Left ventricle myocardium inferior (tissue), 1 donor: ENCODE measurements at regions not wholly inside any gene's neighbourhood (a gene's known extent, or its start where the extent isn't known, plus 50 kb on each side); places are given as distances from the start of the nearest gene placed in this dataset.

Experiments used
- DNase-seq: peaks from one replicate; pipeline ENCODE4 v3.0.0-alpha.2; 2020
- H3K27ac ChIP-seq: fragments of 200-600 bp; replicated peaks from 2 replicates; pipeline ENCODE4 v1.8.0; 2021
- H3K27me3 ChIP-seq: fragments of 200-600 bp; 2 replicates; pipeline ENCODE4 v1.8.0; 2021; ENCODE audit warnings: low read depth
- H3K36me3 ChIP-seq: fragments of 200-600 bp; 2 replicates; pipeline ENCODE4 v1.8.0; 2021
- H3K4me1 ChIP-seq: fragments of 200-600 bp; 2 replicates; pipeline ENCODE4 v1.8.0; 2021
- H3K4me3 ChIP-seq: fragments of 200-600 bp; 2 replicates; pipeline ENCODE4 v1.8.0; 2021; ENCODE audit warnings: mild to moderate bottlenecking, moderate library complexity
- H3K9me3 ChIP-seq: fragments of 200-600 bp; replicated peaks from 2 replicates; pipeline ENCODE4 v1.8.0; 2021
- intact Hi-C: fragments of 100-400 bp; cut with micrococcal nuclease; formaldehyde crosslinking; loops from one replicate; pipeline ENCODE4 v1.11.0; 2022
- TF ChIP-seq, protein P1 (sequence below): fragments of 200-600 bp; IDR thresholded peaks from 2 replicates; pipeline ENCODE4 v1.8.0; 2021; ENCODE audit warnings: antibody characterized with exemption, mild to moderate bottlenecking, borderline replicate concordance
- donor health status: DM: no; HTN: yes; CAD: no; lungs with severe emphysema.

DNA sequence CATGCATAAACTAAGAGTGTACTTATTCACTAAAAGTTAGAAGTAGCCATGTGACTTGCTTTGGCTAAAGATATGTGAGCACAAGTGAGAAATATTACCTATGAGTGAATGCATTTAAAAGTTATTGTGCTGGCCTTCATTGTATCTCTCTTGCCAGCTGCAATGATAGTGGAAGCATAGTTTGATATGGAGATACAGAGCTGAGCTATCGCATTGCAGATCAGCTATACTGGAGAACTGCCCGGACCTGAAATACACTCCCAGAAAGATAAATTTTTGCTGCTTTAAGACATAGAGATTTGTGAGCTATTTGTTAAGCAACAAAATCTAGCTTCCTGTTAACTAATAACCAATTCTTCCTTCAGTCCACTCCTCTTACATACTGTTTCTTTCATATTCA lies 571.1 kb downstream of the CPS1 start:
- Histone ChIP-seq H3K27ac (no peak overlapping the region), H3K4me1 (no peaks in the 10 kb centered on the region), H3K9me3 (no peaks in the 10 kb centered on the region), H3K4me3 (no peak overlapping the region), H3K36me3 (no peaks in the 10 kb centered on the region), H3K27me3 (no peaks in the 10 kb centered on the region)
- TF ChIP-seq, protein P1, sequence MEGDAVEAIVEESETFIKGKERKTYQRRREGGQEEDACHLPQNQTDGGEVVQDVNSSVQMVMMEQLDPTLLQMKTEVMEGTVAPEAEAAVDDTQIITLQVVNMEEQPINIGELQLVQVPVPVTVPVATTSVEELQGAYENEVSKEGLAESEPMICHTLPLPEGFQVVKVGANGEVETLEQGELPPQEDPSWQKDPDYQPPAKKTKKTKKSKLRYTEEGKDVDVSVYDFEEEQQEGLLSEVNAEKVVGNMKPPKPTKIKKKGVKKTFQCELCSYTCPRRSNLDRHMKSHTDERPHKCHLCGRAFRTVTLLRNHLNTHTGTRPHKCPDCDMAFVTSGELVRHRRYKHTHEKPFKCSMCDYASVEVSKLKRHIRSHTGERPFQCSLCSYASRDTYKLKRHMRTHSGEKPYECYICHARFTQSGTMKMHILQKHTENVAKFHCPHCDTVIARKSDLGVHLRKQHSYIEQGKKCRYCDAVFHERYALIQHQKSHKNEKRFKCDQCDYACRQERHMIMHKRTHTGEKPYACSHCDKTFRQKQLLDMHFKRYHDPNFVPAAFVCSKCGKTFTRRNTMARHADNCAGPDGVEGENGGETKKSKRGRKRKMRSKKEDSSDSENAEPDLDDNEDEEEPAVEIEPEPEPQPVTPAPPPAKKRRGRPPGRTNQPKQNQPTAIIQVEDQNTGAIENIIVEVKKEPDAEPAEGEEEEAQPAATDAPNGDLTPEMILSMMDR = no peak
- intact Hi-C loops = no loop called here
- no peak for DNase-seq

DNA sequence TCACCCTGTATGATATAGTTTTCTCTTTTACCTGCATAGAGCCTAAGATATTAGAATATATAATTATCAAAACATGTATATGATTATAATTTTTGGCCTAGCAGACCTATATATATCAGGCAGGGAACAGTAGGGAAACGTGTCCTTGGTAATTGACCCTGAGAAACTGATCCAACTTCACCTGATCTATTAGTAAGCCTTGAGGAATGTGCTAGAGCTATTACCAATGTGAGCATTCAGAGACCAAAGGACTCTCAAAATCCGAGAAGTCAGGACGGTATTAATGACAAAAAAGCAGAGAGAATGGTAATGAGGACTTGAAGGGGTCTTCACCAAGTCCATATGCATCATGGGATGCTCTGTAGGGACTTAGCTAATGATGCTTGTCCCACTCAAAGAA lies 571.9 kb downstream of the CPS1 start:
- Histone ChIP-seq H3K9me3 (no peaks in the 10 kb centered on the region), H3K27me3 (no peaks in the 10 kb centered on the region), H3K36me3 (no peaks in the 10 kb centered on the region), H3K4me3 (no peak overlapping the region), H3K4me1 (no peaks in the 10 kb centered on the region), H3K27ac (no peak overlapping the region)
- TF ChIP-seq, protein P1 = no peak
- intact Hi-C loops = no loop called here
- DNase-seq = no peak

DNA sequence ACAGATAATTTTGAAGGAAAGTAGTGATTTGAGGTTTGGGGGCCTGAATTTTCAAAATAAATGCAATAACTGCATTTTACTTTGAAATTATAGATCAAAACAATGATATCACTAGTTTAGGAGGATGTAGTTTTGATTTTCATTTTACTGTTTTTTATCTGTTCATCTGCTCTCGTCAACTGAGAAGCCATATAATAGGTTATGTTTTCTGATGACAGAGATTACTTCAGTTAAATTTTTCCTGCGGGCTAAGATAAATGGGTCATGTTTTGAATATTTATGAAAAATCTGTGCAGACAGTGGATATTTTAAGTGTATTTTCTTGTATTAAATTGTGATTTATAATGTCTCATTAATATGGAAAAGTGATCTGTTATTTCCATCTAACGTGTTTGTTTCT lies 573.4 kb downstream of the CPS1 start:
- intact Hi-C loops = no loop called here

DNA sequence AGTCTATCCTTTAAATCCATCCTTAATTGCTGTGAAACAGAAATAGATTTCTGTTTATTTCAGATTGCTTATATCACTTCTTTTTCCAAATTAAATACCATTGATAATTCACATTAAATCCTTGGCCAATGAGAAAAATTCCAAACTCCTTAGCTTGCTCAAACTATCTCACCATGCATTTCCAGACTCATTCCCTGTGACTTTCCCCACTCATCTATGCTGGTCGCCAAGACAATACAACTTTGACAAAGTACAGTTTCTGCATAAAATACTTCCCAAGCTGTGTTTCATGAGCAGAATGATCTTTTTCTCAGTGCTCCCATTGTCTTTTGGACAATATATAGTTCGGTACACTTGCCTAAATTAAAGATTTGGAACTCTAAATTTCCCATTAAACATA lies 575.6 kb downstream of the CPS1 start:
- intact Hi-C loops = no loop called here
- DNase-seq = no peak
- H3K4me1 ChIP-seq = no peaks in the 10 kb centered on the region
- TF ChIP-seq, protein P1 = no peak
- no peaks in the 10 kb centered on the region for H3K36me3 ChIP-seq
- H3K9me3 ChIP-seq = peaks cover 7% of the 10 kb centered on the region
- H3K4me3 ChIP-seq = no peak overlapping the region
- no peaks in the 10 kb centered on the region for H3K27me3 ChIP-seq
- H3K27ac ChIP-seq = no peak overlapping the region

More for the DNA sequence above, 573.4 kb downstream of the CPS1 start:
- no peaks in the 10 kb centered on the region for H3K4me1 ChIP-seq
- TF ChIP-seq, protein P1 = no peak
- no peaks in the 10 kb centered on the region for H3K27me3 ChIP-seq
- DNase-seq = no peak
- no peak overlapping the region for H3K27ac ChIP-seq
- no peaks in the 10 kb centered on the region for H3K9me3 ChIP-seq
- H3K4me3 ChIP-seq = no peak overlapping the region
- H3K36me3 ChIP-seq = no peaks in the 10 kb centered on the region

DNA sequence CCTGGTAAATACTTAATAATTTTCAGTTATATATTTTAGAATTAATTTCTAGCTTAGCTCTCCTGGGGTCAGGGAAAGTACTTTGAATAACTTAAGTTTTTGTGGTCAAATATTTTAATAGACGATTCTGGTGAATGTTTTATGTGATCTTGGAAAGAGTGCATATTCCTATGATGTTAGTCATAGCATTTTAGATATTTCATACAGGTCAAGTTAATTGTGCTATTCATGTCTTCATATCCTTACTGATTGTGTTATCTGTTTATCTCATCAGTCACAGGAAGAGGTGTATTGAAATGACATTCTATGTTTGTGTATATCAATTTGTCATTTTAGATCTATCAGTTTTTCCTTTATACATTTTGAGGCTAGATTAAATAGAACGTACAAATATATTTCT lies 576.2 kb downstream of the CPS1 start:
- DNase-seq = no peak
- intact Hi-C loops = no loop called here

More for the DNA sequence above, 576.2 kb downstream of the CPS1 start:
- Histone ChIP-seq H3K27me3 (no peaks in the 10 kb centered on the region), H3K4me1 (no peaks in the 10 kb centered on the region), H3K27ac (no peak overlapping the region), H3K9me3 (peaks cover 7% of the 10 kb centered on the region), H3K36me3 (no peaks in the 10 kb centered on the region), H3K4me3 (no peak overlapping the region)
- TF ChIP-seq, protein P1 = no peak
